ENCODE measurements at regions not wholly inside any gene's neighbourhood (a gene's known extent, or its start where the extent isn't known, plus 50 kb on each side); places are given as distances from the start of the nearest gene placed in this dataset.
"Not testable (repeated sequence)": the region's sequence is repeated elsewhere in the genome, so short reads cannot be mapped to it uniquely, and the experiment has no call there.

DNA sequence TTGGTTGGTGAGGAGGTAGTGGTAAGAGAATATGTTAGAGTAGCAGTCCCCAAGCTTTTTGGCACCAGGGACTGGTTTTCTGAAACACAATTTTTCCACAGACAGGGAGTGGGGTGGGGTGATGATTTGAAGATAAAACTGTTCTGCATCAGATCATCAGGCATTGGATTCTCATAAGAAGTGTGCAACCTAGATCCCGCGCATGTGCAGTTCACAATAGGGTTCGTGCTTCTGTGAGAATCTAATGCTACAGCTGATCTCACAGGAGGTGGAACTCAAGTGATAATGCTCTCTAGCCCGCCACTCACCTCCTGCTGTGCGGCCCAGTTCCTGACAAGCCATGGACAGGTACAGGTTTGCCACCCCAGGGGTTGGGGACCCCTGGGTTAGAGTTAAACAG lies 423.3 kb downstream of the GPAT3 start:
- H3K36me3 ChIP-seq (ENCODE audit: control insufficient read depth in 2 of 2, insufficient read depth in 2 of 2, low read length in 2 of 2): no peaks in the 10 kb centered on the region
- no peak overlapping the region for H3K4me3 ChIP-seq (ENCODE audit: low read length in 2 of 2)
- H3K27ac ChIP-seq (ENCODE audit: low read depth in 2 of 2, low read length in 2 of 2): no peak overlapping the region
- no peaks in the 10 kb centered on the region for H3K27me3 ChIP-seq (ENCODE audit: control insufficient read depth in 2 of 2, insufficient read depth in 2 of 2, low read length in 2 of 2)
- no peaks in the 10 kb centered on the region for H3K9me3 ChIP-seq (ENCODE audit: control insufficient read depth in 2 of 2, low read length in 2 of 2)
- no peak overlapping the region for H3K9ac ChIP-seq (ENCODE audit: low read depth in 1 of 2, low read length in 2 of 2)
- no peaks in the 10 kb centered on the region for H3K4me1 ChIP-seq (ENCODE audit: control insufficient read depth in 2 of 2, insufficient read depth in 2 of 2, low read length in 2 of 2)

- Histone ChIP-seq H3K36me3 (ENCODE audit: control insufficient read depth in 2 of 2, insufficient read depth in 2 of 2, low read length in 2 of 2) (no peaks in the 10 kb centered on the region), H3K4me3 (ENCODE audit: low read length in 2 of 2) (no peak overlapping the region), H3K4me1 (ENCODE audit: control insufficient read depth in 2 of 2, insufficient read depth in 2 of 2, low read length in 2 of 2) (no peaks in the 10 kb centered on the region), H3K27ac (ENCODE audit: low read depth in 2 of 2, low read length in 2 of 2) (no peak overlapping the region), H3K9me3 (ENCODE audit: control insufficient read depth in 2 of 2, low read length in 2 of 2) (no peaks in the 10 kb centered on the region), H3K27me3 (ENCODE audit: control insufficient read depth in 2 of 2, insufficient read depth in 2 of 2, low read length in 2 of 2) (no peaks in the 10 kb centered on the region), H3K9ac (ENCODE audit: low read depth in 1 of 2, low read length in 2 of 2) (no peak overlapping the region)
Measured at GRCh38 chr4:83947830-83948193, 411.9 kb downstream of the GPAT3 start.

DNA sequence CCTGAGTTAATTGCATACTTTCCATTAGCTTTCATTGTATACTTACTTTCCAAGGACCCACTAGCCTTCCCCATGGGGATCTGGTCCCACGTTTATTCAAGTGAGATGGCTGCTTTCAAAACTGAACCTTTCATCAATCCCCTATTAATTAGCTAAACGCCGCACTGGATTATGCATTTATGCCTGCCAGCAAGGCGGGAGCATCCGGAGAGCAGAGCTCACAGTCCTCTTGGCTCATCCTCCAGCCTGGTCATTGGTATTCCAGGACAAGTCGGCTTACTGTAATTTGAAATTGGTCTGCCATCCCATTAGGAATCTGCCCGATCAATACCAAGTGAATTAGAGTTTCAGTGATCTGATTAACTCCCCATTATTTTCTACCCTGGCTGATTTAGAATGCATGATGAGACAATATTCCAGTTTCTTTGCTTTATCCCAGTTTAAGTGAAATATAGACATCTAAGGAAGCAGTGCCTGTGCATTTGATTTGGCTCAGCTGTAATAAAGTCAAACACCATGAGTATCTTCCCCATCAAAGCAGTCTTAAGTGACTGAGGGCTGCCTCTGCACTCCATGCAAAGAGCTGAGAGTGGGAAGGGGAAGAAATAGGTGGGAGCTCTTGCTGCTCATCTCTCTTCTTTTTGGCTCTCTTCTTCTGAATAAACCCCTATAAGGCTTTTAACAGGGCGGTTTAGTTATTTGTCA lies 411.4 kb downstream of the GPAT3 start:
- no peak overlapping the region for H3K27ac ChIP-seq (ENCODE audit: low read depth in 2 of 2, low read length in 2 of 2)
- H3K36me3 ChIP-seq (ENCODE audit: control insufficient read depth in 2 of 2, insufficient read depth in 2 of 2, low read length in 2 of 2): no peaks in the 10 kb centered on the region
- no peak overlapping the region for H3K9ac ChIP-seq (ENCODE audit: low read depth in 1 of 2, low read length in 2 of 2)
- H3K9me3 ChIP-seq (ENCODE audit: control insufficient read depth in 2 of 2, low read length in 2 of 2): no peaks in the 10 kb centered on the region
- no peaks in the 10 kb centered on the region for H3K27me3 ChIP-seq (ENCODE audit: control insufficient read depth in 2 of 2, insufficient read depth in 2 of 2, low read length in 2 of 2)
- H3K4me1 ChIP-seq (ENCODE audit: control insufficient read depth in 2 of 2, insufficient read depth in 2 of 2, low read length in 2 of 2): no peaks in the 10 kb centered on the region
- H3K4me3 ChIP-seq (ENCODE audit: low read length in 2 of 2): no peak overlapping the region

GRCh38 chr4:83943691-83944090 lies 407.8 kb downstream of the GPAT3 start:
- H3K27ac ChIP-seq (ENCODE audit: low read depth in 2 of 2, low read length in 2 of 2); H3K9ac ChIP-seq (ENCODE audit: low read depth in 1 of 2, low read length in 2 of 2); H3K27me3 ChIP-seq (ENCODE audit: control insufficient read depth in 2 of 2, insufficient read depth in 2 of 2, low read length in 2 of 2); H3K9me3 ChIP-seq (ENCODE audit: control insufficient read depth in 2 of 2, low read length in 2 of 2); H3K36me3 ChIP-seq (ENCODE audit: control insufficient read depth in 2 of 2, insufficient read depth in 2 of 2, low read length in 2 of 2); H3K4me1 ChIP-seq (ENCODE audit: control insufficient read depth in 2 of 2, insufficient read depth in 2 of 2, low read length in 2 of 2); H3K4me3 ChIP-seq (ENCODE audit: low read length in 2 of 2): not testable (repeated sequence)

GRCh38 chr4:83932750-83933391 lies 397.0 kb downstream of the GPAT3 start:
- no peaks in the 10 kb centered on the region for H3K36me3 ChIP-seq (ENCODE audit: control insufficient read depth in 2 of 2, insufficient read depth in 2 of 2, low read length in 2 of 2)

DNA sequence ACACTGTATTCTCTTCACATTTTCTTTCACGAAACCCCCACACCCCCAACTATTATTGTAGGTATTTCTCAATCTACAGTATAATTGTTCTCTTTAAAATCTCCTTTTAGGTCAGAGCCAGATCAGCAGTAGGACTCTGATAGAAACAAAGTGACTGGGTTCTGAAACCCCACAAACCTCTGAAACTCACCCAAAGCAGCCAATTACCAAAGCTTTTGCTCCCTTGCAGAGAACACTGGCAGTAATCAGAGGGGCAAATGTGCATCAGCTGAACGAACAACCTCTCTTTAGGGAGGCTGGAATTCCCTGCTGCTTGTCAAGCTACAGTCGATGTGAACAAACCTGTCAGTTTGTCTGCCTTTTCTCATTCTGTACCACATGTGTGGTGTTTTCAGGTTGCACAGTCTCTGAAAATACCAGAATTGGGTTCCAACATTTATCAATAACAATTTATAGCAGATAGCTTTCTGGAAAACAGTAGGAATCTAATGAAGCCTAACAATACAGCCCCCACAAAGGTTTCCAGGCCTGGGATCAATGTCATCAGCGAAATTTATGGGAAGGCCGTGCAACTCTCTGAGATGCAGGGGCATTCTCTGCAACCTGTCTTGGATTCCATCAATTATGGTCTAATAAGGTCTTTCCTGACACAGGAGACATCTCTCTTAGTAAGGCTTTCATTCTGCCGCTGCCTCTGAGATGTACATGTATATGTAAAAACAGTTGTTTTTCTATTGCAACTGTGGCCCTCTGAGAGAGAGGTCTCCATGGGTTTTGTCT lies 395.9 kb downstream of the GPAT3 start:
- no peak overlapping the region for H3K9ac ChIP-seq (ENCODE audit: low read depth in 1 of 2, low read length in 2 of 2)
- no peak overlapping the region for H3K4me3 ChIP-seq (ENCODE audit: low read length in 2 of 2)
- H3K36me3 ChIP-seq (ENCODE audit: control insufficient read depth in 2 of 2, insufficient read depth in 2 of 2, low read length in 2 of 2): no peaks in the 10 kb centered on the region
- H3K4me1 ChIP-seq (ENCODE audit: control insufficient read depth in 2 of 2, insufficient read depth in 2 of 2, low read length in 2 of 2): no peaks in the 10 kb centered on the region
- H3K27me3 ChIP-seq (ENCODE audit: control insufficient read depth in 2 of 2, insufficient read depth in 2 of 2, low read length in 2 of 2): no peaks in the 10 kb centered on the region
- H3K9me3 ChIP-seq (ENCODE audit: control insufficient read depth in 2 of 2, low read length in 2 of 2): no peaks in the 10 kb centered on the region
- H3K27ac ChIP-seq (ENCODE audit: low read depth in 2 of 2, low read length in 2 of 2): no peak overlapping the region

More at GRCh38 chr4:83932750-83933391, 397.0 kb downstream of the GPAT3 start:
- no peak overlapping the region for H3K4me3 ChIP-seq (ENCODE audit: low read length in 2 of 2)
- H3K4me1 ChIP-seq (ENCODE audit: control insufficient read depth in 2 of 2, insufficient read depth in 2 of 2, low read length in 2 of 2): no peaks in the 10 kb centered on the region
- no peaks in the 10 kb centered on the region for H3K27me3 ChIP-seq (ENCODE audit: control insufficient read depth in 2 of 2, insufficient read depth in 2 of 2, low read length in 2 of 2)
- no peak overlapping the region for H3K27ac ChIP-seq (ENCODE audit: low read depth in 2 of 2, low read length in 2 of 2)
- no peak overlapping the region for H3K9ac ChIP-seq (ENCODE audit: low read depth in 1 of 2, low read length in 2 of 2)
- no peaks in the 10 kb centered on the region for H3K9me3 ChIP-seq (ENCODE audit: control insufficient read depth in 2 of 2, low read length in 2 of 2)

GRCh38 chr4:83929550-83929949 lies 393.6 kb downstream of the GPAT3 start:
- no peaks in the 10 kb centered on the region for H3K36me3 ChIP-seq (ENCODE audit: control insufficient read depth in 2 of 2, insufficient read depth in 2 of 2, low read length in 2 of 2)
- H3K4me3 ChIP-seq (ENCODE audit: low read length in 2 of 2): no peak overlapping the region
- H3K9me3 ChIP-seq (ENCODE audit: control insufficient read depth in 2 of 2, low read length in 2 of 2): no peaks in the 10 kb centered on the region
- no peaks in the 10 kb centered on the region for H3K4me1 ChIP-seq (ENCODE audit: control insufficient read depth in 2 of 2, insufficient read depth in 2 of 2, low read length in 2 of 2)
- H3K27ac ChIP-seq (ENCODE audit: low read depth in 2 of 2, low read length in 2 of 2): no peak overlapping the region
- H3K9ac ChIP-seq (ENCODE audit: low read depth in 1 of 2, low read length in 2 of 2): no peak overlapping the region
- H3K27me3 ChIP-seq (ENCODE audit: control insufficient read depth in 2 of 2, insufficient read depth in 2 of 2, low read length in 2 of 2): no peaks in the 10 kb centered on the region

DNA sequence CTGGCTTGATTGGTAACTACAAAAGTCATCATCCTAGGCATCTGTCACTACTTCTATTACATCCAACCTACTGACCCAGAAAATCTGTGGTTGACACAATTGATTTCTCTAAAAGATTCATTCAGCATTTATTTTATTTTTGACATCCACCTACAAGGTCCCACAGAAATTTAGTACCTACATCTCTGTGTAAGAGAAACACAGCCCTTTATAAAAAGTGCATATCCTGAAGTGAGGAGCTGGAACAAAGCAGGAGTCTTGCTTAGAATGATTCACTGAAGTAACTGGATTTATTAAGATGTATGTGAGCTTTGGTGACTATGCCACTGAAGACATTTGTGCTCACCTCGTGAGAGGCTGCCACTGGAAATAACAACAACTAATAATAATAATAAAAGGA lies 391.0 kb downstream of the GPAT3 start:
- Histone ChIP-seq H3K4me1 (ENCODE audit: control insufficient read depth in 2 of 2, insufficient read depth in 2 of 2, low read length in 2 of 2) (no peaks in the 10 kb centered on the region), H3K9ac (ENCODE audit: low read depth in 1 of 2, low read length in 2 of 2) (no peak overlapping the region), H3K27ac (ENCODE audit: low read depth in 2 of 2, low read length in 2 of 2) (no peak overlapping the region), H3K36me3 (ENCODE audit: control insufficient read depth in 2 of 2, insufficient read depth in 2 of 2, low read length in 2 of 2) (no peaks in the 10 kb centered on the region), H3K27me3 (ENCODE audit: control insufficient read depth in 2 of 2, insufficient read depth in 2 of 2, low read length in 2 of 2) (no peaks in the 10 kb centered on the region), H3K9me3 (ENCODE audit: control insufficient read depth in 2 of 2, low read length in 2 of 2) (no peaks in the 10 kb centered on the region), H3K4me3 (ENCODE audit: low read length in 2 of 2) (no peak overlapping the region)

DNA sequence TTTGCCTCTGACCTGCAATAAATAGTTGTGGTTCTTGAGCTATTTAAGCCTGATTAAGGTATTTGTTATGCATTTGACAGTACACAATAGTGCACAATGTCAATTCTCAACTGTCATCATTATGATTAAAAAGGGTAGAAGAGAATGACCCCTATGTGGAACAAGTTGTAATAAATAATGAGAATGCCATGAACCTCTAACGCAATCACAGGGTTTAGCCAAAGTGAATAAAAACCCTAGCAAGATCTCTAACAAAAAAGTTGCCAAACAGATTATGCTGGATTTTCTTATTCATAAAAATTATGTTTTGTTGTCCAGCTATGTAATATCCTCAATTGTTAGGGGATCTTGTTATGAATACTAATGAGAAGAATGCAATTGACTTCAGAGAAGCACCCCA lies 387.4 kb downstream of the GPAT3 start:
- Histone ChIP-seq H3K27me3 (ENCODE audit: control insufficient read depth in 2 of 2, insufficient read depth in 2 of 2, low read length in 2 of 2) (no peaks in the 10 kb centered on the region), H3K9ac (ENCODE audit: low read depth in 1 of 2, low read length in 2 of 2) (no peak overlapping the region), H3K4me1 (ENCODE audit: control insufficient read depth in 2 of 2, insufficient read depth in 2 of 2, low read length in 2 of 2) (no peaks in the 10 kb centered on the region), H3K27ac (ENCODE audit: low read depth in 2 of 2, low read length in 2 of 2) (no peak overlapping the region), H3K9me3 (ENCODE audit: control insufficient read depth in 2 of 2, low read length in 2 of 2) (no peaks in the 10 kb centered on the region), H3K36me3 (ENCODE audit: control insufficient read depth in 2 of 2, insufficient read depth in 2 of 2, low read length in 2 of 2) (no peaks in the 10 kb centered on the region), H3K4me3 (ENCODE audit: low read length in 2 of 2) (no peak overlapping the region)

GRCh38 chr4:83922402-83922801 lies 386.5 kb downstream of the GPAT3 start:
- Histone ChIP-seq H3K9ac (ENCODE audit: low read depth in 1 of 2, low read length in 2 of 2) (no peak overlapping the region), H3K27me3 (ENCODE audit: control insufficient read depth in 2 of 2, insufficient read depth in 2 of 2, low read length in 2 of 2) (no peaks in the 10 kb centered on the region), H3K4me1 (ENCODE audit: control insufficient read depth in 2 of 2, insufficient read depth in 2 of 2, low read length in 2 of 2) (no peaks in the 10 kb centered on the region), H3K4me3 (ENCODE audit: low read length in 2 of 2) (no peak overlapping the region), H3K9me3 (ENCODE audit: control insufficient read depth in 2 of 2, low read length in 2 of 2) (no peaks in the 10 kb centered on the region), H3K27ac (ENCODE audit: low read depth in 2 of 2, low read length in 2 of 2) (no peak overlapping the region), H3K36me3 (ENCODE audit: control insufficient read depth in 2 of 2, insufficient read depth in 2 of 2, low read length in 2 of 2) (no peaks in the 10 kb centered on the region)

Measured in mucosa of rectum (tissue), 2 donors.